Astrocyte of the cerebellum (primary cell): ENCODE measurements at regions not wholly inside any gene's neighbourhood (a gene's known extent, or its start where the extent isn't known, plus 50 kb on each side); places are given as distances from the start of the nearest gene placed in this dataset.

Source experiments
- DNase-seq: peaks from one replicate; pipeline ENCODE4 v3.0.0-alpha.2; 2011; ENCODE audit warnings: low read depth
- H3K4me3 ChIP-seq: 2 replicates; pipeline ENCODE4 v1.5.1; 2011; ENCODE audit warnings: mild to moderate bottlenecking, low read depth, low read length, moderate library complexity
- CTCF ChIP-seq: IDR thresholded peaks from 2 replicates; pipeline ENCODE4 v1.5.1; 2012; ENCODE audit warnings: low read length, low read depth, moderate library complexity, mild to moderate bottlenecking; ENCODE audit errors: missing control alignments
- in situ Hi-C: cut with HindIII; loops from 2 replicates; pipeline ENCODE4 v1.10.0; 2017; ENCODE audit warnings: low sequenced_read_pairs

- no peak overlapping the region for H3K4me3 ChIP-seq
- in situ Hi-C loops, result no loop called here
- DNase-seq, result no peak
- TF ChIP-seq CTCF, result no peak
These were observed 92.2 kb upstream of the SEC11C start for GRCh38 chr18:59047321-59048047.

GRCh38 chr18:59048048-59048363 is 91.7 kb upstream of the SEC11C start:
- in situ Hi-C loops, result no loop called here
- no peak for DNase-seq
- no peak overlapping the region for H3K4me3 ChIP-seq
- no peak for TF ChIP-seq CTCF

- H3K4me3 ChIP-seq, result no peak overlapping the region
- in situ Hi-C loops, result no loop called here
- TF ChIP-seq CTCF, result no peak
- DNase-seq, result no peak
These were observed 91.3 kb upstream of the SEC11C start for GRCh38 chr18:59048378-59048777.

GRCh38 chr18:59049721-59050660 is 89.7 kb upstream of the SEC11C start:
- no peak overlapping the region for H3K4me3 ChIP-seq
- in situ Hi-C loops, result no loop called here
- no peak for TF ChIP-seq CTCF
- DNase-seq, result no peak

GRCh38 chr18:59050661-59051057 is 89.0 kb upstream of the SEC11C start:
- DNase-seq, result no peak
- in situ Hi-C loops, result no loop called here
- no peak overlapping the region for H3K4me3 ChIP-seq
- TF ChIP-seq CTCF, result no peak

GRCh38 chr18:59051470-59052165 is 88.1 kb upstream of the SEC11C start:
- no peak for TF ChIP-seq CTCF
- in situ Hi-C loops, result no loop called here
- no peak overlapping the region for H3K4me3 ChIP-seq
- DNase-seq, result no peak
